ENCODE measurements at regions not wholly inside any gene's neighbourhood (a gene's known extent, or its start where the extent isn't known, plus 50 kb on each side); places are given as distances from the start of the nearest gene placed in this dataset.
"Not testable (repeated sequence)": the region's sequence is repeated elsewhere in the genome, so short reads cannot be mapped to it uniquely, and the experiment has no call there.

GRCh38 chr10:47599657-47600056 lies 76.2 kb upstream of the AGAP9 start:
- CTCF ChIA-PET; H3K4me3 ChIP-seq (ENCODE audit: low read length); H3K9me3 Mint-ChIP-seq; H3K27ac Mint-ChIP-seq; ATAC-seq; H3K27me3 ChIP-seq (ENCODE audit: control insufficient read depth in 2 of 2, insufficient read depth in 2 of 2, low read length in 2 of 2); DNase-seq; H3K4me3 Mint-ChIP-seq; H3K27ac ChIP-seq (ENCODE audit: low read depth, low read length); H3K4me1 ChIP-seq (ENCODE audit: control insufficient read depth in 2 of 2, insufficient read depth in 2 of 2, low read length in 2 of 2); POLR2A ChIA-PET; H3K36me3 Mint-ChIP-seq; H3K36me3 ChIP-seq (ENCODE audit: control insufficient read depth in 2 of 3, insufficient read depth in 3 of 3, low read length in 3 of 3); H3K4me1 Mint-ChIP-seq; H3K9me3 ChIP-seq (ENCODE audit: control insufficient read depth in 2 of 3, low read length in 3 of 3); H3K27me3 Mint-ChIP-seq; intact Hi-C loops (cut with micrococcal nuclease): not testable (repeated sequence)

- H3K9me3 Mint-ChIP-seq; H3K27ac ChIP-seq (ENCODE audit: low read depth, low read length); H3K4me1 ChIP-seq (ENCODE audit: control insufficient read depth in 2 of 2, insufficient read depth in 2 of 2, low read length in 2 of 2); ATAC-seq; H3K36me3 Mint-ChIP-seq; H3K36me3 ChIP-seq (ENCODE audit: control insufficient read depth in 2 of 3, insufficient read depth in 3 of 3, low read length in 3 of 3); H3K4me3 ChIP-seq (ENCODE audit: low read length); H3K9me3 ChIP-seq (ENCODE audit: control insufficient read depth in 2 of 3, low read length in 3 of 3); POLR2A ChIA-PET; intact Hi-C loops (cut with micrococcal nuclease); H3K4me3 Mint-ChIP-seq; CTCF ChIA-PET; H3K27ac Mint-ChIP-seq; DNase-seq; H3K4me1 Mint-ChIP-seq; H3K27me3 ChIP-seq (ENCODE audit: control insufficient read depth in 2 of 2, insufficient read depth in 2 of 2, low read length in 2 of 2): not testable (repeated sequence)
- peaks cover 0 to 15% (median 7%) of the 10 kb centered on the region in 5 donors for H3K27me3 Mint-ChIP-seq
Measured at GRCh38 chr10:47593805-47594204, 70.4 kb upstream of the AGAP9 start.

GRCh38 chr10:47593129-47593528 lies 69.7 kb upstream of the AGAP9 start:
- ATAC-seq; intact Hi-C loops (cut with micrococcal nuclease): not testable (repeated sequence)

GRCh38 chr10:47590956-47591355 lies 67.5 kb upstream of the AGAP9 start:
- H3K4me1 ChIP-seq (ENCODE audit: control insufficient read depth in 2 of 2, insufficient read depth in 2 of 2, low read length in 2 of 2); H3K4me1 Mint-ChIP-seq; H3K27ac ChIP-seq (ENCODE audit: low read depth, low read length); DNase-seq; H3K36me3 ChIP-seq (ENCODE audit: control insufficient read depth in 2 of 3, insufficient read depth in 3 of 3, low read length in 3 of 3); H3K9me3 Mint-ChIP-seq; CTCF ChIA-PET; H3K9me3 ChIP-seq (ENCODE audit: control insufficient read depth in 2 of 3, low read length in 3 of 3); H3K27ac Mint-ChIP-seq; ATAC-seq; H3K27me3 ChIP-seq (ENCODE audit: control insufficient read depth in 2 of 2, insufficient read depth in 2 of 2, low read length in 2 of 2); H3K4me3 ChIP-seq (ENCODE audit: low read length); H3K36me3 Mint-ChIP-seq; intact Hi-C loops (cut with micrococcal nuclease); H3K4me3 Mint-ChIP-seq; POLR2A ChIA-PET: not testable (repeated sequence)
- peaks cover 0 to 17% (median 7%) of the 10 kb centered on the region in 5 donors for H3K27me3 Mint-ChIP-seq

More at GRCh38 chr10:47593129-47593528, 69.7 kb upstream of the AGAP9 start:
- H3K4me1 ChIP-seq (ENCODE audit: control insufficient read depth in 2 of 2, insufficient read depth in 2 of 2, low read length in 2 of 2); H3K9me3 Mint-ChIP-seq; H3K27ac ChIP-seq (ENCODE audit: low read depth, low read length); H3K27ac Mint-ChIP-seq; H3K4me3 ChIP-seq (ENCODE audit: low read length); H3K4me1 Mint-ChIP-seq; CTCF ChIA-PET; H3K36me3 Mint-ChIP-seq; H3K9me3 ChIP-seq (ENCODE audit: control insufficient read depth in 2 of 3, low read length in 3 of 3); H3K36me3 ChIP-seq (ENCODE audit: control insufficient read depth in 2 of 3, insufficient read depth in 3 of 3, low read length in 3 of 3); H3K27me3 ChIP-seq (ENCODE audit: control insufficient read depth in 2 of 2, insufficient read depth in 2 of 2, low read length in 2 of 2); POLR2A ChIA-PET; H3K4me3 Mint-ChIP-seq: not testable (repeated sequence)
- peak in 1 of 9 donors; percentile 6 for DNase-seq
- peaks cover 0 to 15% (median 7%) of the 10 kb centered on the region in 5 donors for H3K27me3 Mint-ChIP-seq

- intact Hi-C loops (cut with micrococcal nuclease); H3K27ac Mint-ChIP-seq; H3K4me3 Mint-ChIP-seq; H3K36me3 Mint-ChIP-seq; POLR2A ChIA-PET; H3K4me1 Mint-ChIP-seq; H3K27ac ChIP-seq (ENCODE audit: low read depth, low read length); H3K4me3 ChIP-seq (ENCODE audit: low read length); H3K27me3 ChIP-seq (ENCODE audit: control insufficient read depth in 2 of 2, insufficient read depth in 2 of 2, low read length in 2 of 2); H3K4me1 ChIP-seq (ENCODE audit: control insufficient read depth in 2 of 2, insufficient read depth in 2 of 2, low read length in 2 of 2); DNase-seq; H3K36me3 ChIP-seq (ENCODE audit: control insufficient read depth in 2 of 3, insufficient read depth in 3 of 3, low read length in 3 of 3); CTCF ChIA-PET; H3K9me3 ChIP-seq (ENCODE audit: control insufficient read depth in 2 of 3, low read length in 3 of 3); H3K9me3 Mint-ChIP-seq: not testable (repeated sequence)
- ATAC-seq = peak; percentile 36
- H3K27me3 Mint-ChIP-seq = peaks cover 0 to 17% (median 7%) of the 10 kb centered on the region in 5 donors
Measured at GRCh38 chr10:47590534-47590933, 67.1 kb upstream of the AGAP9 start.

GRCh38 chr10:47582051-47582450 lies 58.6 kb upstream of the AGAP9 start:
- DNase-seq; H3K36me3 ChIP-seq (ENCODE audit: control insufficient read depth in 2 of 3, insufficient read depth in 3 of 3, low read length in 3 of 3); H3K27me3 ChIP-seq (ENCODE audit: control insufficient read depth in 2 of 2, insufficient read depth in 2 of 2, low read length in 2 of 2); H3K27ac Mint-ChIP-seq; intact Hi-C loops (cut with micrococcal nuclease); H3K27me3 Mint-ChIP-seq; CTCF ChIA-PET; H3K4me1 ChIP-seq (ENCODE audit: control insufficient read depth in 2 of 2, insufficient read depth in 2 of 2, low read length in 2 of 2); H3K4me3 ChIP-seq (ENCODE audit: low read length); POLR2A ChIA-PET; H3K36me3 Mint-ChIP-seq; H3K9me3 Mint-ChIP-seq; ATAC-seq; H3K4me1 Mint-ChIP-seq; H3K4me3 Mint-ChIP-seq; H3K27ac ChIP-seq (ENCODE audit: low read depth, low read length); H3K9me3 ChIP-seq (ENCODE audit: control insufficient read depth in 2 of 3, low read length in 3 of 3): not testable (repeated sequence)

GRCh38 chr10:47580063-47580462 lies 56.6 kb upstream of the AGAP9 start:
- H3K4me1 Mint-ChIP-seq; ATAC-seq; POLR2A ChIA-PET; H3K9me3 ChIP-seq (ENCODE audit: control insufficient read depth in 2 of 3, low read length in 3 of 3); H3K27me3 Mint-ChIP-seq; H3K4me3 ChIP-seq (ENCODE audit: low read length); H3K27ac ChIP-seq (ENCODE audit: low read depth, low read length); H3K9me3 Mint-ChIP-seq; H3K36me3 Mint-ChIP-seq; CTCF ChIA-PET; H3K27me3 ChIP-seq (ENCODE audit: control insufficient read depth in 2 of 2, insufficient read depth in 2 of 2, low read length in 2 of 2); H3K36me3 ChIP-seq (ENCODE audit: control insufficient read depth in 2 of 3, insufficient read depth in 3 of 3, low read length in 3 of 3); intact Hi-C loops (cut with micrococcal nuclease); H3K27ac Mint-ChIP-seq; DNase-seq; H3K4me1 ChIP-seq (ENCODE audit: control insufficient read depth in 2 of 2, insufficient read depth in 2 of 2, low read length in 2 of 2); H3K4me3 Mint-ChIP-seq: not testable (repeated sequence)
